ENCODE measurements at regions not wholly inside any gene's neighbourhood (a gene's known extent, or its start where the extent isn't known, plus 50 kb on each side); places are given as distances from the start of the nearest gene placed in this dataset.

GRCh38 chr16:72410492-72410891, 238.5 kb upstream of the PMFBP1 start:
- Histone ChIP-seq H3K27ac (ENCODE audit: low read depth, low read length) (no peak overlapping the region), H3K27me3 (ENCODE audit: control insufficient read depth, insufficient read depth, low read length) (no peaks in the 10 kb centered on the region), H3K4me3 (ENCODE audit: low read depth, low read length) (no peak overlapping the region), H3K4me1 (ENCODE audit: control insufficient read depth, insufficient read depth, low read length) (peaks cover 4% of the 10 kb centered on the region; the same call in 1 of the 2 replicates), H3K9ac (ENCODE audit: low read length) (no peak overlapping the region), H3K36me3 (ENCODE audit: control insufficient read depth, insufficient read depth, low read length) (no peaks in the 10 kb centered on the region), H3K9me3 (ENCODE audit: control insufficient read depth, insufficient read depth, low read depth, low read length) (no peaks in the 10 kb centered on the region)

GRCh38 chr16:72409423-72409822, 237.5 kb upstream of the PMFBP1 start:
- H3K9me3 ChIP-seq (ENCODE audit: control insufficient read depth, insufficient read depth, low read depth, low read length) = no peaks in the 10 kb centered on the region
- H3K9ac ChIP-seq (ENCODE audit: low read length) = no peak overlapping the region
- H3K27me3 ChIP-seq (ENCODE audit: control insufficient read depth, insufficient read depth, low read length) = no peaks in the 10 kb centered on the region
- H3K27ac ChIP-seq (ENCODE audit: low read depth, low read length) = no peak overlapping the region
- no peaks in the 10 kb centered on the region for H3K36me3 ChIP-seq (ENCODE audit: control insufficient read depth, insufficient read depth, low read length)
- no peak overlapping the region for H3K4me3 ChIP-seq (ENCODE audit: low read depth, low read length)
- H3K4me1 ChIP-seq (ENCODE audit: control insufficient read depth, insufficient read depth, low read length) = peaks cover 4% of the 10 kb centered on the region; the same call in 1 of the 2 replicates

GRCh38 chr16:72406390-72406789, 234.4 kb upstream of the PMFBP1 start:
- Histone ChIP-seq H3K27me3 (ENCODE audit: control insufficient read depth, insufficient read depth, low read length) (no peaks in the 10 kb centered on the region), H3K9ac (ENCODE audit: low read length) (no peak overlapping the region), H3K4me1 (ENCODE audit: control insufficient read depth, insufficient read depth, low read length) (peaks cover 4% of the 10 kb centered on the region; the same call in 1 of the 2 replicates), H3K27ac (ENCODE audit: low read depth, low read length) (no peak overlapping the region), H3K9me3 (ENCODE audit: control insufficient read depth, insufficient read depth, low read depth, low read length) (no peaks in the 10 kb centered on the region), H3K4me3 (ENCODE audit: low read depth, low read length) (no peak overlapping the region), H3K36me3 (ENCODE audit: control insufficient read depth, insufficient read depth, low read length) (no peaks in the 10 kb centered on the region)

- Histone ChIP-seq H3K27me3 (ENCODE audit: control insufficient read depth, insufficient read depth, low read length) (no peaks in the 10 kb centered on the region), H3K4me3 (ENCODE audit: low read depth, low read length) (no peak overlapping the region), H3K9ac (ENCODE audit: low read length) (no peak overlapping the region), H3K36me3 (ENCODE audit: control insufficient read depth, insufficient read depth, low read length) (no peaks in the 10 kb centered on the region), H3K4me1 (ENCODE audit: control insufficient read depth, insufficient read depth, low read length) (no peaks in the 10 kb centered on the region), H3K9me3 (ENCODE audit: control insufficient read depth, insufficient read depth, low read depth, low read length) (no peaks in the 10 kb centered on the region), H3K27ac (ENCODE audit: low read depth, low read length) (no peak overlapping the region)
These were observed 232.3 kb upstream of the PMFBP1 start for GRCh38 chr16:72404299-72404698.

- Histone ChIP-seq H3K36me3 (ENCODE audit: control insufficient read depth, insufficient read depth, low read length) (no peaks in the 10 kb centered on the region), H3K27me3 (ENCODE audit: control insufficient read depth, insufficient read depth, low read length) (no peaks in the 10 kb centered on the region), H3K4me1 (ENCODE audit: control insufficient read depth, insufficient read depth, low read length) (no peaks in the 10 kb centered on the region), H3K27ac (ENCODE audit: low read depth, low read length) (no peak overlapping the region), H3K9ac (ENCODE audit: low read length) (no peak overlapping the region), H3K4me3 (ENCODE audit: low read depth, low read length) (no peak overlapping the region), H3K9me3 (ENCODE audit: control insufficient read depth, insufficient read depth, low read depth, low read length) (no peaks in the 10 kb centered on the region)
These were observed 229.1 kb upstream of the PMFBP1 start for GRCh38 chr16:72401084-72401361.

DNA sequence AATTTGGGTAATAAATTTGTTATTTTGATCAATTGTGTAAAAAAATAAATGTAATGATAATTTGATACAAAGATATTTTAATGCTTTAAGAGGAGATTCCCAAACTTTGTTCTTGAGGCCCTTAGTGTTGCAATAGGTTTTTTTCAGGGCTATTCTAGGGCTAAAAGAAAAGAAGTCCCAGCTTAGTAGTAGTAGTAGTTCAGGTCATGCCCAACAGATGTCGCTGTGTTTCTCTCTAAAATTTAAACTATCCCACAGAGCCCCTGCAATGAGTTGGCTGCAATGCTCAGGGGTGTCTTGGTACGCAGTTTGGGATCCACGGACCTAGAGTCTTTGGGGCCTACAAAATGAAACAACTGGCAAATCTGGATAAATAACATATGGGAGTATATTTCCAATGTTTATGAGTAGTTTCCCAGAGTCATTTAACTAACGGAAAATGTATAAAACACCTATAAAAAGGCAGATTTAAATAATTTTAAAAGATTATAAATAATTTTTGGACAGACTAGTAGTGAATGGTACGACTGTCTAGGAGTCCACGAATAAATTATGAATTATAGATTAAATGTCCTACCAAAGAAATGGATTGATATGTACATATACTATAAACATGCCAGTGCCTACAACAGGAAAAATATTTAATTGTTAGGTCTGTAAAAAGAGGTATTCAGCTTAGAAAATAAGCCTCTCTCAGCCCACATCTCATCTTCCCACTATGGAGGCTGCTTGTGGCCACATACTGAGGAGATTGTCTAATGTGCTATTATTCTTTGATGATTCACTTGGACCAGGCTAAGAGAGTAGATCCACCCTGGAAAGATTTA, 228.5 kb upstream of the PMFBP1 start:
- Histone ChIP-seq H3K27ac (ENCODE audit: low read depth, low read length) (no peak overlapping the region), H3K4me1 (ENCODE audit: control insufficient read depth, insufficient read depth, low read length) (no peaks in the 10 kb centered on the region), H3K27me3 (ENCODE audit: control insufficient read depth, insufficient read depth, low read length) (no peaks in the 10 kb centered on the region), H3K9ac (ENCODE audit: low read length) (no peak overlapping the region), H3K9me3 (ENCODE audit: control insufficient read depth, insufficient read depth, low read depth, low read length) (0 out of 2 replicates have a peak, but pooled peaks cover under 1% of the 10 kb centered on the region), H3K4me3 (ENCODE audit: low read depth, low read length) (no peak overlapping the region), H3K36me3 (ENCODE audit: control insufficient read depth, insufficient read depth, low read length) (no peaks in the 10 kb centered on the region)

GRCh38 chr16:72399811-72400210, 227.9 kb upstream of the PMFBP1 start:
- no peaks in the 10 kb centered on the region for H3K36me3 ChIP-seq (ENCODE audit: control insufficient read depth, insufficient read depth, low read length)
- no peak overlapping the region for H3K27ac ChIP-seq (ENCODE audit: low read depth, low read length)

DNA sequence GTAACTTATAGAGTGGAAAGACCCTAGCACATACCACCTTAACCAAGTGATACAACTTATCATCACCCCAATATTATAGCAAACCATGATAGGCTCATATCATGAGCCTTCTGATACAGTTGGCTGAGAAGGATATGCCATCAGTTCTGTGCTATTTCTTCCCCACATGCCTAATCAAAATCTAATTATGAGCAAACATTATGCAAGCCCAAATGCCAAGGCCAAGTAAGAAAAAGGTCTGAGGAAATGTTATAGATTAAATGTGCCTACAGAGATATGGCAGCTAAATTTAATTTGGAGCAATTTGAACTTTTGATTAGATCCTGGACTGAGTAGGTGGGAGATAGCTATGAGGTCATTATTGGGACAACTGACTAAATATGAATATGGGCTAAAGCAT, 225.9 kb upstream of the PMFBP1 start:
- Histone ChIP-seq H3K9me3 (ENCODE audit: control insufficient read depth, insufficient read depth, low read depth, low read length) (peaks cover 8% of the 10 kb centered on the region; the same call in 1 of the 2 replicates), H3K4me3 (ENCODE audit: low read depth, low read length) (no peak overlapping the region), H3K27me3 (ENCODE audit: control insufficient read depth, insufficient read depth, low read length) (no peaks in the 10 kb centered on the region), H3K9ac (ENCODE audit: low read length) (no peak overlapping the region), H3K4me1 (ENCODE audit: control insufficient read depth, insufficient read depth, low read length) (no peaks in the 10 kb centered on the region), H3K36me3 (ENCODE audit: control insufficient read depth, insufficient read depth, low read length) (no peaks in the 10 kb centered on the region), H3K27ac (ENCODE audit: low read depth, low read length) (no peak overlapping the region)

More at GRCh38 chr16:72399811-72400210, 227.9 kb upstream of the PMFBP1 start:
- H3K27me3 ChIP-seq (ENCODE audit: control insufficient read depth, insufficient read depth, low read length) = no peaks in the 10 kb centered on the region
- no peak overlapping the region for H3K9ac ChIP-seq (ENCODE audit: low read length)
- H3K4me1 ChIP-seq (ENCODE audit: control insufficient read depth, insufficient read depth, low read length) = no peaks in the 10 kb centered on the region
- H3K4me3 ChIP-seq (ENCODE audit: low read depth, low read length) = no peak overlapping the region
- peaks cover 5% of the 10 kb centered on the region; the same call in 1 of the 2 replicates for H3K9me3 ChIP-seq (ENCODE audit: control insufficient read depth, insufficient read depth, low read depth, low read length)

GRCh38 chr16:72394526-72394925, 222.6 kb upstream of the PMFBP1 start:
- no peak overlapping the region for H3K4me3 ChIP-seq (ENCODE audit: low read depth, low read length)
- no peak overlapping the region for H3K9ac ChIP-seq (ENCODE audit: low read length)
- H3K27ac ChIP-seq (ENCODE audit: low read depth, low read length) = no peak overlapping the region
- H3K27me3 ChIP-seq (ENCODE audit: control insufficient read depth, insufficient read depth, low read length) = no peaks in the 10 kb centered on the region
- H3K36me3 ChIP-seq (ENCODE audit: control insufficient read depth, insufficient read depth, low read length) = 0 out of 2 replicates have a peak, but pooled peaks cover 4% of the 10 kb centered on the region
- no peaks in the 10 kb centered on the region for H3K4me1 ChIP-seq (ENCODE audit: control insufficient read depth, insufficient read depth, low read length)
- H3K9me3 ChIP-seq (ENCODE audit: control insufficient read depth, insufficient read depth, low read depth, low read length) = peaks cover 8% of the 10 kb centered on the region; the same call in 1 of the 2 replicates

DNA sequence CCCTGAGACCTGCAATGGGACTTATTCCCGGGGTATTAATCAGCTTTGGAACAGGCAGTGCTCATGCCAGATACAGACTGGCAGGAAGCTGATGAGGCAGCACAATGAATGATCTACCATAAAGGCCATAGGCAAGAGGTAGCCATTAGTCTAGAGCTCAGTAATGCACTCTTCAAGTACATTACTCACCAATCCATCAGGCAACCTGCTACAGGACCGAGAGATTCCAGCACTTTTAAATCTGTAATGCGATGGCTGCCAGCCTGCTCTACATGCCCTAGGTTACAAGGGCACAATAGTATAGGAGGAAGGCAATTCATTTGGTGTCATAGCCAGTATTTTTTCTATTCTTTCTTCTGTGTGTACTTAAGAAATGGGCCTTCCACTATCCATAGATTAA, 217.8 kb upstream of the PMFBP1 start:
- Histone ChIP-seq H3K9me3 (ENCODE audit: control insufficient read depth, insufficient read depth, low read depth, low read length) (peaks cover 12% of the 10 kb centered on the region), H3K4me3 (ENCODE audit: low read depth, low read length) (no peak overlapping the region), H3K9ac (ENCODE audit: low read length) (no peak overlapping the region), H3K27ac (ENCODE audit: low read depth, low read length) (no peak overlapping the region), H3K27me3 (ENCODE audit: control insufficient read depth, insufficient read depth, low read length) (no peaks in the 10 kb centered on the region), H3K4me1 (ENCODE audit: control insufficient read depth, insufficient read depth, low read length) (no peaks in the 10 kb centered on the region), H3K36me3 (ENCODE audit: control insufficient read depth, insufficient read depth, low read length) (peaks cover 11% of the 10 kb centered on the region; the same call in 1 of the 2 replicates)

DNA sequence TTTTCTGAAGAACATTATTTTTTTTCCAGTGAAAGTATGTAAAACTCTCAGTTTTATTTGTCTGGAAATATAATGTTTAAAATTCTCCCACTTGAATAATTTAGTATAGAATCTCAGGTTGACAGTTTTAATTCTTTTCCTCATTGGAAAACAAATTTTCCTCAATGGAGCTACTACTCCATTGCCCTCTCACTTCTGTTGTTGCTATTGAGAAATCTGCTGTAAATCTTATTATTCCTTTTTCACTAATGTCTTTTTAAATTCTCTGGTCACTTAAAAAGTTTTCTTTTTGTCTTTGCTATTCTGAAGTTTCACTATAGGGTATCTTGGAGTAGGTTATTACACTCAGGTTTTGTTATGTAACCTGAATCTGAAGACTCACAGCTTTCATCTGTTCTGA, 216.1 kb upstream of the PMFBP1 start:
- Histone ChIP-seq H3K27me3 (ENCODE audit: control insufficient read depth, insufficient read depth, low read length) (no peaks in the 10 kb centered on the region), H3K4me3 (ENCODE audit: low read depth, low read length) (no peak overlapping the region), H3K9me3 (ENCODE audit: control insufficient read depth, insufficient read depth, low read depth, low read length) (peaks cover 10% of the 10 kb centered on the region), H3K27ac (ENCODE audit: low read depth, low read length) (no peak overlapping the region), H3K9ac (ENCODE audit: low read length) (no peak overlapping the region), H3K36me3 (ENCODE audit: control insufficient read depth, insufficient read depth, low read length) (peaks cover 11% of the 10 kb centered on the region; the same call in 1 of the 2 replicates), H3K4me1 (ENCODE audit: control insufficient read depth, insufficient read depth, low read length) (no peaks in the 10 kb centered on the region)

Measured in HUES6 (cell line).